ENCODE measurements at regions not wholly inside any gene's neighbourhood (a gene's known extent, or its start where the extent isn't known, plus 50 kb on each side); places are given as distances from the start of the nearest gene placed in this dataset.
"Not testable (repeated sequence)": the region's sequence is repeated elsewhere in the genome, so short reads cannot be mapped to it uniquely, and the experiment has no call there.

DNA sequence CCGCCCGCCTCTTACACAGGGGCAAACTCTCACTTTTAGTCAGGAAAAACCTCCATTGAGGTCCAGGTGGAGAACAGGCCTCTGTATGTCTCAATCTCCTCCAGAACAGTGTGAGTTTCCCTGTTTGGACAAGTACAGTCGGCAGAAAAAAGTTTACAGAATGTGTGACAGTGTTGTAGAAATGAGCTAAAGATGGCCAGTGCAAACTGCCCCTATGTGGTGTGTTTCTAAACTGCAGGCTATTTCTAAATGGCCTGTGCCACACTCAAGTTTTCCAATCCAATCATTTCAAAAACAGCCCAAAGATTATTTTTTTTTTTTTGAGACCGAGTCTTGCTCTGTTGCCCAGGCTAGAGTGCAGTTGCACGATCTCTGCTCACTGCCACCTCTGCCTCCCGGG, 1252.8 kb downstream of the RPIA start:
- TF ChIP-seq, protein P1, sequence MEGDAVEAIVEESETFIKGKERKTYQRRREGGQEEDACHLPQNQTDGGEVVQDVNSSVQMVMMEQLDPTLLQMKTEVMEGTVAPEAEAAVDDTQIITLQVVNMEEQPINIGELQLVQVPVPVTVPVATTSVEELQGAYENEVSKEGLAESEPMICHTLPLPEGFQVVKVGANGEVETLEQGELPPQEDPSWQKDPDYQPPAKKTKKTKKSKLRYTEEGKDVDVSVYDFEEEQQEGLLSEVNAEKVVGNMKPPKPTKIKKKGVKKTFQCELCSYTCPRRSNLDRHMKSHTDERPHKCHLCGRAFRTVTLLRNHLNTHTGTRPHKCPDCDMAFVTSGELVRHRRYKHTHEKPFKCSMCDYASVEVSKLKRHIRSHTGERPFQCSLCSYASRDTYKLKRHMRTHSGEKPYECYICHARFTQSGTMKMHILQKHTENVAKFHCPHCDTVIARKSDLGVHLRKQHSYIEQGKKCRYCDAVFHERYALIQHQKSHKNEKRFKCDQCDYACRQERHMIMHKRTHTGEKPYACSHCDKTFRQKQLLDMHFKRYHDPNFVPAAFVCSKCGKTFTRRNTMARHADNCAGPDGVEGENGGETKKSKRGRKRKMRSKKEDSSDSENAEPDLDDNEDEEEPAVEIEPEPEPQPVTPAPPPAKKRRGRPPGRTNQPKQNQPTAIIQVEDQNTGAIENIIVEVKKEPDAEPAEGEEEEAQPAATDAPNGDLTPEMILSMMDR (IDR thresholded peaks at IDR 0.05) = not testable (repeated sequence)
- not testable (repeated sequence) for TF ChIP-seq POLR2A (IDR thresholded peaks at IDR 0.05)

Measured in adrenal gland (tissue), 5 donors.